ENCODE measurements at regions not wholly inside any gene's neighbourhood (a gene's known extent, or its start where the extent isn't known, plus 50 kb on each side); places are given as distances from the start of the nearest gene placed in this dataset.

DNA sequence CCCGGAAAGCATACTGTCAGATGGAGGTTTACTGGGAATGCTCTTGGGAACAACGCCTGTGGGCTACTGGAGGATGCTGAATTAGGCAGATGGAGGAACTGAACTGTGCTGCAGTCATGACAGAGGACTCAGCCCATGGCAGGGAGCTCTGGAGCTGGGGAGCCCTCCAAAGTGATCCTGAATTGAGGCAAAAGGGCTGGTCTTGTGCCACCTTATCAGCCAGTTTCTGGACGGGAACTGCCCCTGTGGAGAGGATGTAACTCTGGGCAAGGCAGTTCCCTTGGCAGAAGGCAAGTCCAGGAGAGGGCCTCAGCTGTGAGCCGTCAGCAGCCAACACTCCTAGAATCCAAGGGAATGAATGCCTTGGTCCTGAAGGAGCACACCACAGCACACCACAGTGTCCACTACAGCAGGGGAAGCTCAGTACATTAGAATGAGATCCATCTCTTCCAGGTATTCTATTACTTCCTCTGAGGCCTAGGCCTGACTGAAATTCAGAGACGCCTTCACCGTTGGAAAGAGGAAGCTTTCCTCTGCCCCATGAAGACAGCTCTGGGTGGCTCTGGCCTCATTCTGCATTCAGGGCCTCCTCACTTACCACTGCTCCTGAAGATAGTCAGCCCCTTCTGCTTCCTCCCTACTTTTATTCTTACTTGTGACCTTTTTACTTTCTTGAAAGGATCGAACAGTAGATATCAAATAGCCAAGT lies 139.6 kb upstream of the GPR26 start:
- H3K36me3 Mint-ChIP-seq (ENCODE audit: low read depth): no peaks in the 10 kb centered on the region

GRCh38 chr10:123527151-123527550 lies 139.0 kb upstream of the GPR26 start:
- Mint-ChIP-seq H3K4me3 (no peak overlapping the region), H3K9me3 (peaks cover 1% of the 10 kb centered on the region), H3K27me3 (peaks cover 12% of the 10 kb centered on the region), H3K4me1 (ENCODE audit: low read depth) (no peaks in the 10 kb centered on the region), H3K36me3 (ENCODE audit: low read depth) (no peaks in the 10 kb centered on the region), H3K27ac (no peak overlapping the region)
- TF ChIP-seq, protein P1, sequence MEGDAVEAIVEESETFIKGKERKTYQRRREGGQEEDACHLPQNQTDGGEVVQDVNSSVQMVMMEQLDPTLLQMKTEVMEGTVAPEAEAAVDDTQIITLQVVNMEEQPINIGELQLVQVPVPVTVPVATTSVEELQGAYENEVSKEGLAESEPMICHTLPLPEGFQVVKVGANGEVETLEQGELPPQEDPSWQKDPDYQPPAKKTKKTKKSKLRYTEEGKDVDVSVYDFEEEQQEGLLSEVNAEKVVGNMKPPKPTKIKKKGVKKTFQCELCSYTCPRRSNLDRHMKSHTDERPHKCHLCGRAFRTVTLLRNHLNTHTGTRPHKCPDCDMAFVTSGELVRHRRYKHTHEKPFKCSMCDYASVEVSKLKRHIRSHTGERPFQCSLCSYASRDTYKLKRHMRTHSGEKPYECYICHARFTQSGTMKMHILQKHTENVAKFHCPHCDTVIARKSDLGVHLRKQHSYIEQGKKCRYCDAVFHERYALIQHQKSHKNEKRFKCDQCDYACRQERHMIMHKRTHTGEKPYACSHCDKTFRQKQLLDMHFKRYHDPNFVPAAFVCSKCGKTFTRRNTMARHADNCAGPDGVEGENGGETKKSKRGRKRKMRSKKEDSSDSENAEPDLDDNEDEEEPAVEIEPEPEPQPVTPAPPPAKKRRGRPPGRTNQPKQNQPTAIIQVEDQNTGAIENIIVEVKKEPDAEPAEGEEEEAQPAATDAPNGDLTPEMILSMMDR (IDR thresholded peaks at IDR 0.05): no peak
- CTCF ChIA-PET: no interaction called here
- intact Hi-C loops (cut with micrococcal nuclease): no loop called here
- ATAC-seq (no peak), DNase-seq (no peak)
- POLR2A ChIA-PET: no interaction called here

More for the DNA sequence above, 139.6 kb upstream of the GPR26 start:
- peaks cover 7% of the 10 kb centered on the region for H3K27me3 Mint-ChIP-seq
- intact Hi-C loops (cut with micrococcal nuclease): no loop called here
- ATAC-seq (no peak), DNase-seq (no peak)
- ChIA-PET CTCF (no interaction called here), POLR2A (no interaction called here)
- TF ChIP-seq, protein P1 (IDR thresholded peaks at IDR 0.05): no peak
- H3K4me1 Mint-ChIP-seq (ENCODE audit: low read depth): no peaks in the 10 kb centered on the region
- H3K4me3 Mint-ChIP-seq: no peak overlapping the region
- no peaks in the 10 kb centered on the region for H3K9me3 Mint-ChIP-seq
- H3K27ac Mint-ChIP-seq: no peak overlapping the region

- POLR2A ChIA-PET: no interaction called here
- H3K27ac Mint-ChIP-seq: no peak overlapping the region
- H3K36me3 Mint-ChIP-seq (ENCODE audit: low read depth): no peaks in the 10 kb centered on the region
- no peak for ATAC-seq
- H3K9me3 Mint-ChIP-seq: peaks cover 3% of the 10 kb centered on the region
- DNase-seq: no peak
- intact Hi-C loops (cut with micrococcal nuclease): no loop called here
- peaks cover 14% of the 10 kb centered on the region for H3K27me3 Mint-ChIP-seq
- no peak overlapping the region for H3K4me3 Mint-ChIP-seq
- no peaks in the 10 kb centered on the region for H3K4me1 Mint-ChIP-seq (ENCODE audit: low read depth)
- TF ChIP-seq, protein P1 (IDR thresholded peaks at IDR 0.05): no peak
- CTCF ChIA-PET: no interaction called here
These were observed 136.9 kb upstream of the GPR26 start for GRCh38 chr10:123529146-123529760.

- H3K4me1 Mint-ChIP-seq (ENCODE audit: low read depth): no peaks in the 10 kb centered on the region
- H3K36me3 Mint-ChIP-seq (ENCODE audit: low read depth): no peaks in the 10 kb centered on the region
- H3K4me3 Mint-ChIP-seq: no peak overlapping the region
- TF ChIP-seq, protein P1 (IDR thresholded peaks at IDR 0.05): no peak
- intact Hi-C loops (cut with micrococcal nuclease): no loop called here
- DNase-seq: peak; percentile 4
- H3K27me3 Mint-ChIP-seq: peaks cover 16% of the 10 kb centered on the region
- no peak for ATAC-seq
- ChIA-PET POLR2A (no interaction called here), CTCF (no interaction called here)
- no peak overlapping the region for H3K27ac Mint-ChIP-seq
- H3K9me3 Mint-ChIP-seq: peaks cover 3% of the 10 kb centered on the region
These were observed 135.8 kb upstream of the GPR26 start for GRCh38 chr10:123530166-123530870.

- CTCF ChIA-PET: no interaction called here
These were observed 130.8 kb upstream of the GPR26 start for GRCh38 chr10:123535386-123535785.

More at GRCh38 chr10:123535386-123535785, 130.8 kb upstream of the GPR26 start:
- ATAC-seq (no peak), DNase-seq (no peak)
- Mint-ChIP-seq H3K36me3 (ENCODE audit: low read depth) (no peaks in the 10 kb centered on the region), H3K4me3 (no peak overlapping the region), H3K9me3 (peaks cover 3% of the 10 kb centered on the region), H3K4me1 (ENCODE audit: low read depth) (no peaks in the 10 kb centered on the region), H3K27me3 (peaks cover 22% of the 10 kb centered on the region), H3K27ac (no peak overlapping the region)
- intact Hi-C loops (cut with micrococcal nuclease): no loop called here
- POLR2A ChIA-PET: no interaction called here
- TF ChIP-seq, protein P1 (IDR thresholded peaks at IDR 0.05): no peak
